Uterus (tissue), 3 donors: ENCODE measurements at regions not wholly inside any gene's neighbourhood (a gene's known extent, or its start where the extent isn't known, plus 50 kb on each side); places are given as distances from the start of the nearest gene placed in this dataset.

ENCODE experiments used
- DNase-seq, 2 donors: peaks; one replicate each; pipeline ENCODE4 v3.0.0-alpha.2; 2019 to 2020
- H3K27ac ChIP-seq, 2 donors: fragments of 200-600 bp; sonication (generic); 1 replicate in 1 of 2; 2 replicates in 1 of 2; pipeline ENCODE4 v1.5.1; 2016 to 2018
- H3K27me3 ChIP-seq, 2 donors: fragments of 200-600 bp; sonication (generic); one replicate each; pipeline ENCODE4 v1.5.1; 2018 to 2019; ENCODE audit warnings: control low read depth in 1 of 2
- H3K36me3 ChIP-seq, 2 donors: fragments of 200-600 bp; sonication (generic); one replicate each; pipeline ENCODE4 v1.5.1; 2019; ENCODE audit warnings: control low read depth in 1 of 2
- H3K4me1 ChIP-seq, 2 donors: fragments of 200-600 bp; sonication (generic); one replicate each; pipeline ENCODE4 v1.5.1; 2018 to 2019; ENCODE audit warnings: control low read depth in 1 of 2
- H3K4me3 ChIP-seq, 2 donors: fragments of 200-600 bp; sonication (generic); 1 replicate in 1 of 2; 2 replicates in 1 of 2; pipeline ENCODE4 v1.5.1; 2018 to 2019; ENCODE audit warnings: mild to moderate bottlenecking in 1 of 2
- H3K9me3 ChIP-seq, 2 donors: fragments of 200-600 bp; sonication (generic); one replicate each; pipeline ENCODE4 v1.5.1; 2019; ENCODE audit warnings: control low read depth in 1 of 2
- POLR2A ChIP-seq, 2 donors: fragments of 450-650 bp; IDR thresholded peaks; one replicate each; pipeline ENCODE4 v1.6.1; 2016; ENCODE audit warnings: antibody characterized with exemption in 2 of 2, mild to moderate bottlenecking in 1 of 2, moderate library complexity in 1 of 2
- intact Hi-C: fragments of 100-400 bp; cut with DNase I; formaldehyde crosslinking; loops from one replicate; pipeline ENCODE4 v1.15.1; 2023; ENCODE audit warnings: low total_unique reads
- TF ChIP-seq, protein P1 (sequence below), 4 experiments: fragments of 200-600 bp in 2 of 4; fragments of 450-650 bp in 2 of 4; sonication (generic) in 2 of 4; IDR thresholded peaks; one replicate each; pipeline ENCODE4 v1.5.1; 2016 to 2019; ENCODE audit warnings: antibody characterized with exemption in 4 of 4, mild to moderate bottlenecking in 2 of 4, moderate library complexity in 1 of 4
- donor health status: DM: yes; HTN: yes; CAD: no.

DNA sequence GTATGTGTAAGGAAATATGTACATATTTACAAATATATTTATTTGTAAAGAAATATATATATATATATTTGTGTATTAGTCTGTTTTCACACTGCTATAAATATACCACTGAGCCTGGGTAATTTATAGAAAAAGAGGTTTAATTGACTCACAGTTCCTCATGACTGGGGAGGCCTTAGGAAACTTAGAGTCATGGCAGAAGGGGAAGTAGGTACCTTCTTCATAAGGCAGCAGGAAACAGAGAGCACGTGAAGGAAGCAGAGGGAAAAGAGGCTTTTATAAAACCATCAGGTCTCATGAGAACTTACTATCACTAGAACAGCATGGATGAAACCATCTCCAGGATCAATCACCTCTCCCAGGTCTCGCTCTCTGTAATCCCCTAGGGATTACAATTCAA lies 644.5 kb upstream of the HS3ST5 start:
- TF ChIP-seq POLR2A (IDR thresholded peaks at IDR 0.05) = no peak
- TF ChIP-seq, protein P1, sequence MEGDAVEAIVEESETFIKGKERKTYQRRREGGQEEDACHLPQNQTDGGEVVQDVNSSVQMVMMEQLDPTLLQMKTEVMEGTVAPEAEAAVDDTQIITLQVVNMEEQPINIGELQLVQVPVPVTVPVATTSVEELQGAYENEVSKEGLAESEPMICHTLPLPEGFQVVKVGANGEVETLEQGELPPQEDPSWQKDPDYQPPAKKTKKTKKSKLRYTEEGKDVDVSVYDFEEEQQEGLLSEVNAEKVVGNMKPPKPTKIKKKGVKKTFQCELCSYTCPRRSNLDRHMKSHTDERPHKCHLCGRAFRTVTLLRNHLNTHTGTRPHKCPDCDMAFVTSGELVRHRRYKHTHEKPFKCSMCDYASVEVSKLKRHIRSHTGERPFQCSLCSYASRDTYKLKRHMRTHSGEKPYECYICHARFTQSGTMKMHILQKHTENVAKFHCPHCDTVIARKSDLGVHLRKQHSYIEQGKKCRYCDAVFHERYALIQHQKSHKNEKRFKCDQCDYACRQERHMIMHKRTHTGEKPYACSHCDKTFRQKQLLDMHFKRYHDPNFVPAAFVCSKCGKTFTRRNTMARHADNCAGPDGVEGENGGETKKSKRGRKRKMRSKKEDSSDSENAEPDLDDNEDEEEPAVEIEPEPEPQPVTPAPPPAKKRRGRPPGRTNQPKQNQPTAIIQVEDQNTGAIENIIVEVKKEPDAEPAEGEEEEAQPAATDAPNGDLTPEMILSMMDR (IDR thresholded peaks at IDR 0.05) = no peak
- no peaks in the 10 kb centered on the region for H3K36me3 ChIP-seq

DNA sequence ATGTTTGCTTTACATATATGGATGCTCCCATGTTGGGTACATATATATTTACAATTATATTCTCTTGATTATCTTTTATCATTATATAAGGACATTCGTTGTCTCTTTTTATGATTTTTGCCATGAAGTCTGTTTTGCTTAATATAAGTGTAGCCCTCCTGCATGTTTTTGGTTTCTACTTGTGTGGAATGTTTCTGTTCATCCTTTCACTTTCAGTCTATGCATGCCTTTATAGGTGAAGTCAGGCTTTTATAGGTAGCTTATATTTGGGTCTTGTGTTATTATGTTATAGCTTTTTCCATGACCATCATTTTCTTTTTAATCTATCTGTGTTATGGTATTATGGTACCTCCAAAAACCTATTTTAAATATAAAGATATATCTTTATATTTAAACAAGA lies 612.5 kb upstream of the HS3ST5 start:
- intact Hi-C loops = no loop called here
- no peak for DNase-seq
- Histone ChIP-seq H3K27ac (no peak overlapping the region), H3K4me3 (no peak overlapping the region), H3K36me3 (no peaks in the 10 kb centered on the region), H3K27me3 (no peaks in the 10 kb centered on the region), H3K4me1 (no peaks in the 10 kb centered on the region), H3K9me3 (no peaks in the 10 kb centered on the region)
- TF ChIP-seq POLR2A (IDR thresholded peaks at IDR 0.05) = no peak
- TF ChIP-seq, protein P1 (IDR thresholded peaks at IDR 0.05) = no peak

More for the DNA sequence above, 644.5 kb upstream of the HS3ST5 start:
- no peak overlapping the region for H3K4me3 ChIP-seq
- no peaks in the 10 kb centered on the region for H3K9me3 ChIP-seq
- no peaks in the 10 kb centered on the region for H3K27me3 ChIP-seq
- no peaks in the 10 kb centered on the region for H3K4me1 ChIP-seq
- H3K27ac ChIP-seq = no peak overlapping the region
- DNase-seq = no peak
- intact Hi-C loops = no loop called here

DNA sequence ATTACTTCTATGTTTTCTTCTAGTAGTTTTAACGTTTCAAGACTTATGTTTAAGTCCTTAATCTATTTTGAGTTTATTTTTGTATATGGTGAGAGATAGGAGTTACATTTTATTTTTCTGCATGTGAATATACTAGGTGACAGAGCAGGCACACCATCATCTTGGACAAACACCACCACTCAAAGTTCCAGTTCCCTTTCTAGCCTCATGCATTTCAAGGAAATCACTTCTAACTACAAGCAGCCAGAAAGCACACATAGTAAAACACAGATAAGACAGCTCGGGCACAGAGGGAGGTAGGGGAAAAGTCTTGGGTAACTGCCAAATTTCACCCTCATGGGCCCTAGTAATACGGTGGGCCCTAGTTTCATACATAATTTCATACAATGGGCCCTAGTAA lies 609.4 kb upstream of the HS3ST5 start:
- no peak for TF ChIP-seq POLR2A (IDR thresholded peaks at IDR 0.05)
- TF ChIP-seq, protein P1 (IDR thresholded peaks at IDR 0.05) = no peak
- intact Hi-C loops = no loop called here
- H3K36me3 ChIP-seq = no peaks in the 10 kb centered on the region
- H3K27ac ChIP-seq = no peak overlapping the region
- H3K27me3 ChIP-seq = no peaks in the 10 kb centered on the region
- H3K9me3 ChIP-seq = no peaks in the 10 kb centered on the region
- DNase-seq = no peak
- H3K4me1 ChIP-seq = no peaks in the 10 kb centered on the region
- H3K4me3 ChIP-seq = no peak overlapping the region

DNA sequence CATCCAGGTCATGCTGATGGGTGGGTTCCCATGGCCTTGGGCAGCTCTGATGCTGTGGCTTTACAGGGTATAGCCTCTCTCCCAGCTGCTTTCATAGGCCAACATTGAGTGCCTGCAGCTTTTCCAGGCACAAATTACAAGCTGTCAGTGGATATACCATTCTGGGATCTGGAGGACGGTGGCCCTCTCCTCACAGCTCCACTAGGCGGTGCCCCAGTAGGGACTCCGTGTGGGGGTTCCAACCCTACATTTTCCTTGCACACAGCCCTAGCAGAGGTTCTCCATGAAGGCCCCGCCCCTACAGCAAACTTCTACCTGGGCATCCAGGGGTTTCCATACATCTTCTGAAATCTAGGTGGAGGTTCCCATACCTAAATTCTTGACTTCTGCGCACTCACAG lies 602.6 kb upstream of the HS3ST5 start:
- no peak overlapping the region for H3K4me3 ChIP-seq
- DNase-seq = no peak
- H3K36me3 ChIP-seq = no peaks in the 10 kb centered on the region
- H3K4me1 ChIP-seq = no peaks in the 10 kb centered on the region
- no peak overlapping the region for H3K27ac ChIP-seq
- intact Hi-C loops = no loop called here
- H3K9me3 ChIP-seq = no peaks in the 10 kb centered on the region
- no peaks in the 10 kb centered on the region for H3K27me3 ChIP-seq
- TF ChIP-seq, protein P1 (IDR thresholded peaks at IDR 0.05) = no peak
- TF ChIP-seq POLR2A (IDR thresholded peaks at IDR 0.05) = no peak

DNA sequence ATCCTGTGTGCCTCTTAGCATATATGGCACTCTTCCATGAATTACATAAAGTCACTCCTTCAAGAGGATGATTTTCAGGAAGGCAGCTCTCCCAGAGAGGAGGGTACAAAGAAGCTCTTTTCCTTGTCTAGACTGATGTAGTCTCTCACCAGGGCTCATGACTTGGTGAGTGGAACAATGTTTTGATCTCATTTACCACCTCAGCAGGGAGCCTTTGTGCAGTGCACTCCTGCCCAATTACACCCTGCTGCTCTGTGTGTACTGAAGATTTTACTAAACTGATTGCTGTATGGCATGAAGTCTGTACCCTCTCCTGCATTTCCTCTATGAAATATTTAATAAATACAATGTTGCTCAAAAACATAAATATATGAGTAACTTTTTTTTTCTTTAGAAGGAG lies 598.3 kb upstream of the HS3ST5 start:
- intact Hi-C loops = no loop called here
- no peaks in the 10 kb centered on the region for H3K27me3 ChIP-seq
- H3K4me1 ChIP-seq = no peaks in the 10 kb centered on the region
- no peak for TF ChIP-seq POLR2A (IDR thresholded peaks at IDR 0.05)
- TF ChIP-seq, protein P1 (IDR thresholded peaks at IDR 0.05) = no peak
- DNase-seq = no peak
- H3K27ac ChIP-seq = no peak overlapping the region
- H3K9me3 ChIP-seq = no peaks in the 10 kb centered on the region
- H3K4me3 ChIP-seq = no peak overlapping the region
- no peaks in the 10 kb centered on the region for H3K36me3 ChIP-seq
